Anterior cingulate cortex (tissue), 58 donors: ENCODE measurements at regions not wholly inside any gene's neighbourhood (a gene's known extent, or its start where the extent isn't known, plus 50 kb on each side); places are given as distances from the start of the nearest gene placed in this dataset.
A peak's percentile ranks its signal among the peaks of the same experiment; 100 is the strongest.
"Not testable (repeated sequence)": the region's sequence is repeated elsewhere in the genome, so short reads cannot be mapped to it uniquely, and the experiment has no call there.

Source experiments
- DNase-seq, 58 donors: peaks; one replicate each; lab custom pipeline; 2025; lab: John Stamatoyannopoulos, UW

- not testable (repeated sequence) for DNase-seq
These were observed 1083.2 kb upstream of the AMELY start for GRCh38 chrY:7994781-7995180.

DNA sequence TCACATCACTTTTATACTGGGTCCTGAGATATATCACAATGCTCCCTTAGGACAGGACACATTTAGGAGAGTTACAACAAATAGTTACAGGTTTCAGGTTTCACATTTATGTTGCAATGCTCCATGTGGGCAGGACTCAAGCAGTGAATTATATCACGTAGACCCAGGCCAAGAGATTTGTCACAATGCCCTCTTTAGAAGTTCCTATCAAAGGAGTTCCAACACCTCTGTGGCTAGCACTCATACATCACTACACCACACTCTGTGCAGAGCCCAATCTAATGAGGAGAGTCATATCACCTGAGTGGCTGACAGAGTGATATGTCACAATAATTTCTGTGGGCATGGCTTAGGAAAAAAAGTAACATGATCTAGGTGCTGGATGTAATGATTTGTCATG, 1068.2 kb upstream of the AMELY start:
- no peak for DNase-seq

GRCh38 chrY:7977301-7977700, 1065.7 kb upstream of the AMELY start:
- no peak for DNase-seq

GRCh38 chrY:7968293-7968692, 1056.7 kb upstream of the AMELY start:
- DNase-seq = no peak

GRCh38 chrY:7966916-7967315, 1055.4 kb upstream of the AMELY start:
- no peak for DNase-seq

DNA sequence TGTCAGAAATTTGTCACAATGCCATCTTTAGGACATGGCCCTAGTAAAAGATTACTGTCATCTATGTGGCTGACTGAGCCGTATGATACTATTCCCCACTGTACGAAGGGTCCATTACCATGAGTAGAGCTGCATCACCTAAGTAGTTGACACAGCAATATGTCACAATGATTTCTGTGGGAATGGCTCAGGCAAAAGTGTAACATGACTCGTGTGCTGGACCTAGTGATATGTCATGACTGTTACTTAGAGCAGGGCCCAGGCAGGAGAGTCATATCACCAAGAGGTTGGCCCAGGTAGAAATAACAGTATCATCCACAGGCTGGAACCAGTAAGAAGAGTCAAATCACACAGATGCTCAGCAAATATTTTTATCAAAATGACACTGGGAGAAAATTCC, 1051.8 kb upstream of the AMELY start:
- no peak for DNase-seq

DNA sequence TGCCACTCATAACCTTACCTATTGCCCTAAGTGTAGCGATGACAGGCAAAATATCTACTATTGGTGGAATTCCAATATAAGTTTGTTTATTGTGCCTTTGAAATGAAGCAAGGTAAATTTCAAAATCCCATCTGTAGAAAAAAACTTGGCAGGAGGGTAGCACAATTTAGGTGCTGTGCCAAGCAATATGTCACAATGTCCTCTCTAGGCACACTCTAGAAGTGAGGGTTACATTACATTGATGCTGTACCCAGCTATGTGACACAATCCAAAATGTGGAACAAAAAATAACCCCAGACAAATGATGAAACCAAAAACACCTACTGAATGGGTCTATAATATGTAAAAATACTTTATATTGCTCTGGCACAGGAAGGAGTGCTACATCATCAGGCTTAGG, 1050.8 kb upstream of the AMELY start:
- no peak for DNase-seq

- no peak for DNase-seq
These were observed 1050.3 kb upstream of the AMELY start for GRCh38 chrY:7961811-7962210.

- DNase-seq = no peak
These were observed 1046.2 kb upstream of the AMELY start for GRCh38 chrY:7957773-7958172.

DNA sequence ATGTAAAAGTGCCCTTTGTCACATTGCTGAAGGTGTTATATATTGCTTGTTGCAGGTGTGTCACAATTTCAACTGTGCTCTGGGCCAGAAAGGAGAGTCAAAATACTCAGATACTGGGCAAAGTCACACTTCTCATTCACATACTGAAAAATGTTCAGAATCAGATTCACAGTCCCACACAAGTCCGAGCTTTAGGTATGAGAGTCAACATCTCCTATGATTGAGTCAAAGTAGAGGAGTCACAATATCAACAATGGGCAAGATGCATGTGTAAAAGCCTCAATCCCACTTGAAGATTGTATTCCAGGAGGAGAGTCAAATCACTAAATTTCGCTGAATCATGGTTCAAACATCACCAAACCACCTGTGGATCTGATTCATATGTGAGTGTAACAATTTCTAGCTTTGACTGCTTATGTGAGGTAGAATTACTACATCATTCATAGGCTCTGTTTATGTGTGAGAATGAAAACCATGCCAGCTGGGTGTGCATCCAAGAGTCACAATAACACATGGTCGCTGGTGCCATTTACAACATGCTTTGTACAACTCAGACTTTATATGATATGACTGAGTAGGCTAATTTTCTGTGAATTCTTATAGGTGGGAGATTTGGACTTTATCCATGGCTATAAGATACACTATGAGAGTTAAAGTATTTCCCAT, 1039.8 kb upstream of the AMELY start:
- DNase-seq = no peak

DNA sequence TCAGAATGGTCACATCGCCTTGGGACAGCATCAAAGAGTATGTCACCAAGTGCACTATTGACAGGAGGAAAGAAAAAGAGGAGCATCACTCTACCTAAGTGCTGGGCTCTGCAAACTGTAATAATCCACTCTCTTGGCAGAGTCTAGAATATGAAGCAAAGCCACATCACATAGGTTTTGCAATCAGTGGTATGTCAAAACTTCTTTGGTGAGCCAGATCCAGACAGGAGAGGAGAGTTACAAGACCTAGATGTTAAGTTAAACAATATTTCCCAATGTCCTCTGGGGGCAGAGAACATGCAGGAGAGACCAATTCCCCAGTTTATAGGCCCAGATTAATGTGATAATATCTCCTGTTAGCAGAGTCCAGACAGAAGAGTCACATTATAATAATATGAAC, 1032.6 kb upstream of the AMELY start:
- no peak for DNase-seq

DNA sequence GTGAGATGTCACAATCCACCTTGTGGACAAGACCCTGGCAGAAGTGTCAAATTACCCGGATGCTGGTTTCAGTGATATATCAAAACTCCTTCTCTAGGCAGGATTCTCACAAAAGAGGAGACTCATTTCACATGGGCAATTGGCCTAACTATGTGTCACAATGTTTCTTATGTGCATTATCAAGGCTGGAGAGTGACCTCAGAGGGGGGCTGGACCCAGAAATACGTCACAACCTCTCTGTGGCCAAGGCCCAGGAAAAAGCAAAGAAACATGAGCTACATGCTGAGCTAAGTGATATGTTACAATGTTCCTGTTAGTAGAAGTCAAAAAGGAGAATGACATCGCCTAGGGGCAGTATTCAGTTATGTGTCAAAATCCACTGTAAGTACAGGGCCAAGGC, 1031.2 kb upstream of the AMELY start:
- DNase-seq = no peak

- no peak for DNase-seq
These were observed 1030.3 kb upstream of the AMELY start for GRCh38 chrY:7941856-7942255.

GRCh38 chrY:7938982-7939718, 1027.6 kb upstream of the AMELY start:
- no peak for DNase-seq

GRCh38 chrY:7936831-7937230, 1025.3 kb upstream of the AMELY start:
- no peak for DNase-seq

- DNase-seq = peak in 3 of 58 donors; percentile 0
These were observed 1024.5 kb upstream of the AMELY start for GRCh38 chrY:7936046-7936445.

DNA sequence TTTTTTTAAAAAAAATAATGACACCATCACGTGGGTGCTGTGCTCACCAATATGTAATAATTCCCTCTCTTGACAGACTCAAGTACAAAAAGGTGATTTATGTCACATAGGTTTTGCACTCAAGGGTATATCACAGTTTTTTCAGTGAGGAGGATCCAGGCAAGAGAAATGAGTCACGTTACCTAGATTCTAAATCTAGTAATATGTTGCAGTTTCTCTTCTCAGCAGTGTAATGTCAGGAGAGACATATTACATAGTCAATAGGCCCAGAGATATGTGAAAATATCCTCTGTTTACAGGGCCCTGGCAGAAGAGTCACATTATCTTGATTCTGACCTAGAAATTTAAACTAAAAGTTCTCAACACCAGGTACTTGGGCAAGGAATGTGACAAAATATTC, 1024.1 kb upstream of the AMELY start:
- DNase-seq = no peak

DNA sequence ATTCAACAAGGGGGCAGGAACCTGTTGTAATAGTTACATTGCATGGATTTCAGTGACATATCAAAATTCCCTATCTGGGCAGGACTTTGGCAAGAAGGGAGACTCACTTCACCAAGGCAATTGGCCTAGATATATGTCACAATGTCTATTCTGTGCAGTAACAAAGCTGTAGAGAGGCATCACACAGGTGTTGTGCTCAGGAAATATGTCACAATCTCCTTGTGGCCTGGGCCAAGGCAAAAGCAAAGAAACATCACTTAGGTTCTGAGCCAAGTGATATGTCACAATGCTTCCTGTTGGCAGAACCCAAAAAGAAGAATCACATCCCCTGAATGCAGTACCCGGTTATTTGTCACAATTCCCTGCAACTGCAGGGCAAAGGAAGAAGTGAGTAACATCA, 1020.9 kb upstream of the AMELY start:
- no peak for DNase-seq

DNA sequence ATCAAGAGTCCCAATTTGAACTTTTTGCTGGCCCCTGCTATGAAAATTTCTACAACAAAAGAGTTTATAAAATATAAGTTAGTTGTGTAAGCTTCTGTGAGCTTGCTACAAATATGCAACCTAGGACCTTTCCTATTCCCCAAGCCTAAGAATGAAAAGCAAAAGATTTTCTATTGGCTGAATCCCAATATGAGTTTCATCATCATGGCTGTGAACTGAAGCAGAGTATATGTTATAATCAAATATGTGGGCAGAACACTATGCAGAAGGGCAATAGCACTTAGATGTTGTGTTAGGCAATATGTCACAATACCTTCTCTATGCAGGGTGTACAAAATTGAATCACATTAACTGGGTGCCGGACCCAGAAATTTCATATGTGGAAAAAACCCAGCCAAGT, 1018.3 kb upstream of the AMELY start:
- DNase-seq = no peak

DNA sequence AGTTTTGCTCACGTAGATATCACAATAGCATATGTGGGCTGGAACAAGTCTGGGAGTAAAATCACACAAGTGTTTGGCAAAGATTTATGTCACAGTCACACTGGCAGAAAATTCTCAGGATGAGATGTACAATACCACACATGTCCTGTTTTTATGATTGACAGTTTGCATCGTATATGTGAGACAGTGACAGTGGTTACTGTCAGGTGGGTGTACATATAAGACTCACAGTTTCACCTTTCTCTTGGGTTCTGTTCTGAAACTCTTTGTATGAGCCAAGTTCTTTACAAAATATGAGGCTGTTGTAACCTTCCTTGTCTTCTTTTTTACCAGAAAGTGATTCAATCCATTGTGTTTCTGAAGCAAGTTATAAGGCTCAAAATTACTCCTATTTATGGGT, 1012.5 kb upstream of the AMELY start:
- DNase-seq = no peak

DNA sequence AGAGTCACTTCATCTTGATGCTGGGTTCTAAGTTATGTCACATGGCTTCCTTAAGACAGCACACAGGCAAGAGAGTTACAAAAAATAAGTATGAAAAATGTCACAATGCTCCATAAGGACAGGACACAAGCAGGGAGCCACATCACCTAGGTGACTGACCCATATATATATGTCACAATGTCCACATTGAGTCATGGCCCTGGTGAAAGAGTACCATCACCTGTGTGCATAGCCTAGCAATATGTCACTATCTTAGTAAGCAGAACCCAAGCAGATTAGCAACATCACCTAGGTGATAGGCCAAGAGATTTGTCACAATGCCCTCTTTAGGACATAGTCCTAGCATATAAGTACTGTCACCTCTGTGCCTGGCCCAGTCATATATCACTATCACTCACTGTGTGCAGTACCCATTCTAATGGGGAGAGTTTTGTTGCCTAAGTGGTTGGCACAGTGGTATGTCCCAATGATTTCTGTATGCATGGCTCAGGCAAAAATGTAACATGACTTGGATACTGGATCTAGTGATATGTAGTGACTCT, 1012.0 kb upstream of the AMELY start:
- DNase-seq = no peak

- DNase-seq = no peak
These were observed 1008.8 kb upstream of the AMELY start for GRCh38 chrY:7920382-7920781.
